ENCODE measurements at regions not wholly inside any gene's neighbourhood (a gene's known extent, or its start where the extent isn't known, plus 50 kb on each side); places are given as distances from the start of the nearest gene placed in this dataset.

- intact Hi-C loops (cut with DNase I; ENCODE audit: low total_unique reads): no loop called here
- Histone ChIP-seq H3K4me3 (no peak overlapping the region), H3K36me3 (no peaks in the 10 kb centered on the region), H3K4me1 (no peaks in the 10 kb centered on the region), H3K9me3 (no peaks in the 10 kb centered on the region), H3K27me3 (no peaks in the 10 kb centered on the region), H3K27ac (no peak overlapping the region)
- no peak for DNase-seq
- no peak for TF ChIP-seq CTCF (IDR thresholded peaks at IDR 0.05)
Observed at GRCh38 chr10:106312087-106312486, 852.4 kb downstream of the SORCS1 start.

DNA sequence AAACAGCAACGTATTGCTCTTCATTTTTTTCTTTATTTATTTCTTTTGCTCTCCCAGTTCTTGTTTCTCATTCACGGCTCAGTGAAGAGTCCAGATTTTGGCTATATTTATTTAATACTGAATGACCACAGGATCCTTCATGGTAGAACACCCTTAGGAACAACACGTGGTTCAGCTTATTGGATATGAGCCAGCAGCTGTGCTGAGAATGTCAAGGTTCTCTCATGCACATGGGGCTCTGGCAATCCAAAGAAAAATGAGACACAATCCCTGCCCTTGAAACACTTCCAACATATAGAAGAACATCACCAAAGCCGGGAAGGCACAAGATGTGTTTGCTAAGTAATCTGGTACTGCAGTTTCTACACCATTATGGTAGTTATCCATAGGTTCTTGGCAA lies 852.9 kb downstream of the SORCS1 start:
- intact Hi-C loops (cut with DNase I; ENCODE audit: low total_unique reads): no loop called here
- H3K27me3 ChIP-seq: no peaks in the 10 kb centered on the region
- H3K27ac ChIP-seq: no peak overlapping the region
- no peaks in the 10 kb centered on the region for H3K4me1 ChIP-seq
- no peaks in the 10 kb centered on the region for H3K36me3 ChIP-seq
- no peaks in the 10 kb centered on the region for H3K9me3 ChIP-seq
- TF ChIP-seq CTCF (IDR thresholded peaks at IDR 0.05): no peak
- no peak for DNase-seq
- H3K4me3 ChIP-seq: no peak overlapping the region

- Histone ChIP-seq H3K27me3 (no peaks in the 10 kb centered on the region), H3K36me3 (no peaks in the 10 kb centered on the region), H3K27ac (no peak overlapping the region), H3K4me3 (no peak overlapping the region), H3K4me1 (no peaks in the 10 kb centered on the region), H3K9me3 (no peaks in the 10 kb centered on the region)
- no peak for DNase-seq
- intact Hi-C loops (cut with DNase I; ENCODE audit: low total_unique reads): no loop called here
- no peak for TF ChIP-seq CTCF (IDR thresholded peaks at IDR 0.05)
Observed at GRCh38 chr10:106310596-106310995, 853.9 kb downstream of the SORCS1 start.

- H3K9me3 ChIP-seq: no peaks in the 10 kb centered on the region
- no peak overlapping the region for H3K4me3 ChIP-seq
- no peak for TF ChIP-seq CTCF (IDR thresholded peaks at IDR 0.05)
- DNase-seq: no peak
- H3K36me3 ChIP-seq: no peaks in the 10 kb centered on the region
- H3K27ac ChIP-seq: no peak overlapping the region
- no peaks in the 10 kb centered on the region for H3K4me1 ChIP-seq
- intact Hi-C loops (cut with DNase I; ENCODE audit: low total_unique reads): no loop called here
- no peaks in the 10 kb centered on the region for H3K27me3 ChIP-seq
Observed at GRCh38 chr10:106309376-106309775, 855.1 kb downstream of the SORCS1 start.

- intact Hi-C loops (cut with DNase I; ENCODE audit: low total_unique reads): no loop called here
- Histone ChIP-seq H3K4me1 (no peaks in the 10 kb centered on the region), H3K9me3 (no peaks in the 10 kb centered on the region), H3K4me3 (no peak overlapping the region), H3K27ac (no peak overlapping the region), H3K36me3 (no peaks in the 10 kb centered on the region), H3K27me3 (no peaks in the 10 kb centered on the region)
- no peak for TF ChIP-seq CTCF (IDR thresholded peaks at IDR 0.05)
- DNase-seq: no peak
Observed at GRCh38 chr10:106308284-106308683, 856.2 kb downstream of the SORCS1 start.

DNA sequence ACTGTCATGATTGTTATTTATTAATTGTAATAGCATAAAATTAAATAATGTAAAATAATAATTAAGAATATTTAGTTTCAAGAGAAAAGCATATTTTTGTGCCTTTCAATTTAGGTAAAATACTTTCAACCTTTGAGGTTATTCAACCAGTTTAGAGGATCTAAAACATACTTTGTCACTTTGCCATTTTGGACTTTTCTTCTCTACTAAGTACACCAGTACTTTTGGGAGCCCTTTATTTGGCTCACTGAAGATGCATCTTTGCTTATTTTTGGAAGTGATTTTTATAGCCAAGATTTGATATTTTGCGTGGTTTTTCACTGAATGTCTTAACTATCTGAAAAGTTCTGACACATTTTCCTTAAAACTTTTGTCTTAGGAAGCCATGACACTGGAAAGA lies 860.5 kb downstream of the SORCS1 start:
- Histone ChIP-seq H3K27ac (no peak overlapping the region), H3K36me3 (no peaks in the 10 kb centered on the region), H3K9me3 (no peaks in the 10 kb centered on the region), H3K4me3 (no peak overlapping the region), H3K27me3 (no peaks in the 10 kb centered on the region), H3K4me1 (no peaks in the 10 kb centered on the region)
- intact Hi-C loops (cut with DNase I; ENCODE audit: low total_unique reads): no loop called here
- TF ChIP-seq CTCF (IDR thresholded peaks at IDR 0.05): no peak
- DNase-seq: no peak

Measured in tibial artery (tissue), 4 donors.